ENCODE measurements at regions not wholly inside any gene's neighbourhood (a gene's known extent, or its start where the extent isn't known, plus 50 kb on each side); places are given as distances from the start of the nearest gene placed in this dataset.
A peak's percentile ranks its signal among the peaks of the same experiment; 100 is the strongest.

DNA sequence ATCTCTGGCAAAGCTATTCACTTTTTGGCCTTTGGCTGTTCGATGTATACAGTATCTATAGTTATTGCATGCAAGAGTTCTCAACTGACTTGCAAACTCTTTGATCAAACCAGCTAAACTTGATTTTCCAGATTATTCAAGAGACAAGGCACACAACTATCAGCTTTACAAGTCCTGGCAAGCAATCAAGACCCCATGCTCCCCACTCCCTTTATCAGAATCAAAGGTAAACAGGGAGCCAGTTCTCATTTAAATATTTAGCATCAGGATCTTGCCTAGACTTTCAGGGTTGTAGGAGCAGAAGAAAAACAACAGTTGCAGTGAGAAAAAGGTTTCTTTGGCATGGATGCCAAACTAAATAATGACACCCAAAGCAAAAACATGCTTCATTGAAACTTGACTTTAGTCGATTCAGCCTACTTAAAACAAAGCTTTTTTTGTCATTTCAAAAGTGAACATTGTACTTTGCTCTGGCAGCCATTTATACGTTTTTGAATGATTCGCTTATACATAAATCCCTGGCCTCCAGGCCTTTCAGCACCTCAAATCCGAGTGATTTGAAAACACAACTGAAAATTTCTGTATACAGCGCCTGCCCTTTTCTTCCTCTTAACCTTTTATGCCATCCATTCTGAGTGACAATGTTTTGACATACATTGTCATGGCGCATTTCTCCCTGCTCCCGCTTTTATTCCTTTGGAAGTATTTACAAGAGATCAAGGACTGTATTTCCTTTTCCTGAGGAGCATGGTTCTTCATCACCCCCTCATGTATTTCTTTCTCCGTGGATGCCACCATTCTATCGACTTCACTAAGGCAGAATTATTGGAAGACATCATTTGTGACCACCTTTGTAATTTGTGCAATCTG lies 340.8 kb downstream of the KLF5 start:
- DNase-seq (ENCODE audit: low read depth), result no peak

DNA sequence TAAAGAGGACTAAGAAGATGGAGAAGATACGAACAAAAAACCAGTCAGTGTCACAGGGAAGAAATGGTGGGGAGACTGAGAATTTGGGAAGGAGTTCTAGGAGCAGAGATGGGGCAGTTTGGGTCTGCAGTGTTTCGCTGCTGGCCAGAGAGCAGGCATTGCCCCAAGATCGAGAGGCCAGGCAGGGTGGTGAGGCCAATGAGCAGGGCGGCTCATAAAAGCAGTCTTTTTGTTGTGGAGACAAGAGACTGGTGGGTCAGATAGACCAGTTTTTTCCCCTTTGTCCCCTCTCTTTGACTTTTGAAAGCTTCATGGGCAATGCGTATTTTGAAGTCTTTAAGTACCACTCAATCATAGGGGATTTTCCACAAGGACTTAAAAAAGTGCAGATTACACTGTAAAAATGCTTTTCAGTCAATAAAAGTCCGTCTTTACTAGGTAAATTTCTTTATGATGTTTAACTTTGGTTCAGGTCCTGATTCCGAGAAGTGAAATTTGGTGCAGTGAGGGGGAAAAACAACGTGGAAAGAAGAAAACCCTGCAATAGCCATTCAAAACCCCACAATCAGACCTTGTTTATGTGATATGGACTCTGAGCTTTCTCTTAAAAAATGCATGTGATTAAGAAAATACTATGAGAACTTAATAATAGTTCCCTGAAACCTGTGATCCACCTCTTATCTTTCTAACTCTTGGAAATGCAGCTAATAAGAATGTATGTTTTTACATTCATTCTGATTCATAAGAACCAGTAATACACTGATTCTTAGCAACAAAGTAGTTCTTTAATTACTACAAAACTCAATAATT lies 338.9 kb downstream of the KLF5 start:
- DNase-seq (ENCODE audit: low read depth), result no peak

DNA sequence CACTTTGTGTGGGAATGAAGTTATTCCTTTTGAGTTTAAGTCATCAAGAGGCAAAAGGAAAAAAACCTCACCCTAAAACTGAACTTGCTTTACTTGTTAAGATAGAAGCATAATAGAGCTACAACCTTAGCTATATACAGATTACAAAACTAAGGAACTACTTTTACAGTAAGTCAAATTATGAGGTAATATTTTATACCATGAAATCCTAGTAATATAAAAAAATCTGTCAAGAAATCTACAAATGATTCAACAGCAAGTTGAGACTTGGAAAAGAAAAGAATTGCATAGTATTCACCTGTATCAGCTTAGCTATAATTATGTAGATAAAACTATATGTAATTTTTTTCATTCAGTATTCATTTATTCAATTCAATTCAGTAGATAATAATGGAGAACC lies 335.3 kb downstream of the KLF5 start:
- DNase-seq (ENCODE audit: low read depth), result no peak

DNA sequence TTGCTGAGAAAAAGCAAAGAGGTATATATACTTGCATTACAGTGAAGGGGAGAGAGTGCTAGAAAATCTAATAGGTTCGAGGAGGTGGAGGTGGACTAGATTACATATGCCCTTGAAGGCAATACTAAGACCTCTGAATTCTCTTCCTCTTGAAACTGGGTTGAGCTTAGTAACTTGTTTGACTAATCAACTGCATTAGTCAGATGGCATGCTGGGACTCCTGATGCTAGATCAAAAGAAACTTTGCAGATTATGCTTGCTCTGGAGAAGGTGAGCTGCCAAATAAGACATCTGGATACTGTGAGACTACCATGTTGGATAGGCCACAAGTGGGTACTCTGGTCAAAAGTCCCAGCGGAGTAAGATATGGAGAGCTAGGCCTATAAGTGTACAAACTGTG lies 331.3 kb downstream of the KLF5 start:
- DNase-seq (ENCODE audit: low read depth), result no peak

DNA sequence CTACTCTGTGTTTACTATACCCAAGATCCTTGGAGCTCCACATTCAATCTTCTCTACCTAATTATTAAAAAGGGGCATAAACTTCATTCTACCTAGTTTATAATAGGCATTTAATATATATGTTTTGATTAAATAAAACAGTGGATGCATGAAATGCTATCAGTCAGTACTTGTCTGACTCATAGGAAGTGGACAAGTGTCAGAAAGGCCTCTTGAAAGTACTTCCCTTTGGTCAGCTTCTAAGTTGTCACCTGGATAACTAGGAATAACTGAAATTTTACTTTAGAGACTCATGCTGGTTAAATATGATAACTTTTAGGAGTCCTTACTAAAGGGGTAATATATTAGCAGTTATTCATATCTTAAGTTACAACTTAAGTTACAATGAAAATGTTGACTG lies 329.8 kb downstream of the KLF5 start:
- no peak for DNase-seq (ENCODE audit: low read depth)

DNA sequence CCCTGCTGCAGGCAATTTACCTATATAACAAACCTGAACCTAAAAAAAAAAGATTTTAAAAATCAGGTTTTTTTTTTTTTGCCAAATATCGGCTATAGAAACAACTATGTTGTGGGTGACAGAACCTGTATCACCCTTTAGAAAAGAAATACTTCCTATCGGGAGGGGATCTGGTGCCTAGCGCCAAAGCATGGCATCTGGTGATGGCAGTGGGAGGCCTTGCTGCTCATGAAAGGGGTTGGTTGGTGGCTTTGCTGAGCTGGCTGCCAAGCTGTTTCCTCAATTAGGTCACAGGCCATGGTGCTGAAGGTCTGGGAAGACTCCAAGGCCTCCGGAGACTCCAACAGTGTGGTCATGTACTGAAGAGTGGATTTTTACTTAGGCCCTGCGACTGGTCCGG lies 328.5 kb downstream of the KLF5 start:
- DNase-seq (ENCODE audit: low read depth), result no peak

DNA sequence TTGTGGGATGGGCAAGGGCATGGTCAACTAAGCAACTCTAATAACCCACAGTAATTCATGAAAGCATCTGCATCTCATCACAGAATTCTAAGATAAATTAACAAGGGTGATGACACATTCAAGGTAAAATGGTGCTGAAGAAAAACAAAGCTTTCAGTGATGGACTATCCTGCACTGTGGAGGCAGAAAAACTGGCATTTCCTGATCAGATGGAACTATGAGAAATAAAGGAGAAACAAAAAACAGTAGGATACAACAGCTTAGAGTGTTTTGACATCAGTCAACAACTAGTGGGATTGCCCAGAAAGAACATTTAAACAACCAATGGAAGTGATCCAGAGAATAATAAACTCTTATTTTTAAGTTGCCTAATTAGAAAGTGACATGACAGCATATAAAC lies 327.0 kb downstream of the KLF5 start:
- DNase-seq (ENCODE audit: low read depth), result no peak

DNA sequence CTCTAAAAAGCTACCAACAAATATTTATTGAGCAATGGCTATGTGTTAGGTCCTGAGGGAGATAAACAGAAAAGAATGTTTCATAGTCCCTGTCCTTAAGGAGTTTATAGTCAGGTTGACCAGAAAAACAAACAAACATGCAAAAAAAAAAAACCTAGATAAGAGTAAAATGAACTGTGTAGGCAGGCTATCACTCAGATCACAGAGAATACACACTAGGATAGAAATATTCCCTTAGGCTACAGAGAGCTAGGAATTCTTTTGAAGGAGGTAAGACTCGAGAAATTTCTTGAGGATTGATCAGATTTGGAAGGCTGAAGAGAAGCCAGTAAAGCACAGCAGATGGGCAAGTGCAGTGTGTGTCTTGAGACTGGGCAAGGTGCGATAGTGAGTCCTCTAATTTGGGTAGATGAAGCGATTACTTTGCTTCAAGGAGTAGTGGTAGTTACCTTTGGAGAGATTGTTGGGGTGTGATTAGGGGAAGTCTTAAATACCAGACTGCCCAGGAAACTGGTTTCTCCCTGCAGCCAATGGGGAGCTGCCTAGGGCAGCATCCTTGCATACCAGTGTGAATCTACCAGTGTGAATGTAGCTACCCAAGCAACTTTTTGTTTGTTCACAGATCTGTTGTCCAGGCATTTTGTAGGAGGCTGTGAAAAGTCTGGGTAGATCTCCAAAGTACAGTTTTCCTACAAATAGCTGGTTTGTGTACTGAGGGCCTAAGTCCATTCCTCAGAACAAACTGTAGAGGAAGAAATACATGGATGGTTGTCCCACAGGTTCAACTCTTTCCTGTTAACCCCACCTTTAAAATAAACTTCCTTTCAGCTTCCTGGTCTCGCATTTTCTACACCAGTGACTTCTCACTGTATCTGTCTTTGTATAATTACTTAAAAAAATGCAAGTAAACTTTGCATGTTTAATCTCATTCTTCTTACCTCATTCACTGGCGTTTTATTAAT lies 314.1 kb downstream of the KLF5 start:
- no peak for DNase-seq (ENCODE audit: low read depth)

DNA sequence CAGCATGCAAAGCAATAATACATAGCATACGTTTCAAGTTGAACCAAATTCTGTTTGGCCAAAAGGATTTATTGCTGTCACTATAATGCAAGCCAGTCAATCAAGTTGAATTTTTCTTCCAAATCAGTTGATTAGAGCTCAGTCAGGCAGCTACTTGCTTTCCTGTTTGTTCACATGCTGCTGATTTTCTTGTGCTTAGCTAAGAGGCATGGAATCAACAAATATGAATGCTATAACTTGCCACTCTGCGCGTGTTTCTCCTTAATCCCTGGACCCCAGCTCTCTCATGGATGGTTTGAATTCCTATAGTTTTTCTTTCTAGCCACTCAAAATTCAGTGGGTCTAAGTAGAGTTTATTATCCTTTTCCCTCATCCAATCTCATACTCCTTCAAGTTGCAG lies 311.3 kb downstream of the KLF5 start:
- no peak for DNase-seq (ENCODE audit: low read depth)

DNA sequence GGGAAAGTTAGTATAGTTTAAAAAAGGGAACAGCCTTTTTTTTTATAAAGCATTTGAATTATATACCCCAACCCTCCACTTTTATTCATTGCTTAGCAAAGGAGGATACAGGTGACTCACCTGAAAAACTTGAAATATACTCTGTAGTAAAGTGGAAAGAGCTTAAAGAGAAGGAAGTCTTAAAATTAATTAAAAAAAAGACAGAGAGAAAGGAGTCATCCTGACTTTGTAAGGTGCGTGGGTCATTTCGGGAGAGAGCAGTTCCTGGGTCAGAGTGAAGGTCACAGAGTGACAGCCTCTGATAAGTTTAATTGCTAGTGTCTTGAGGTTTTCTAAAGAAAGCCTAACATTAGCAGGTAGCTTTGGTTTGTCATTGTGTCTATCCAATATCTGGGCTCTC lies 310.3 kb downstream of the KLF5 start:
- no peak for DNase-seq (ENCODE audit: low read depth)

DNA sequence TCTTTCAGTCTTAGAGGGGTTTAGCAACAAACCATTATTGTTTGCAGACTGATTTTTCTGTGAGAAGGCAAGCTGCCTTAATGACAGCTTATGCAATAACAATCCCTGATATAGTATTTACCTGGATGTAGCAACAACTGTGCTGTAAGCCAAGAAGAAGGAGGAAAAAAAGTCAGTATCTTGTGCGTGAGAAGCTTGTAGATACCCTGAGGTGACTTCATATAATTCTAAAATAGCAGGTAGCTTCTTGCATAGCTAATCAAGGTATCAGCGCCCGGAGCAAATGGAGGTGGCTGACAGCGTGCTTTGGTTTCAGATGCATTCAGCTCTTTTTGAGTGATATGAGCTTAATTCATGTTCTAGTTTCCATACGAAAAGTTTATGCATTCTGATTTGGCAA lies 309.8 kb downstream of the KLF5 start:
- DNase-seq (ENCODE audit: low read depth), result no peak

DNA sequence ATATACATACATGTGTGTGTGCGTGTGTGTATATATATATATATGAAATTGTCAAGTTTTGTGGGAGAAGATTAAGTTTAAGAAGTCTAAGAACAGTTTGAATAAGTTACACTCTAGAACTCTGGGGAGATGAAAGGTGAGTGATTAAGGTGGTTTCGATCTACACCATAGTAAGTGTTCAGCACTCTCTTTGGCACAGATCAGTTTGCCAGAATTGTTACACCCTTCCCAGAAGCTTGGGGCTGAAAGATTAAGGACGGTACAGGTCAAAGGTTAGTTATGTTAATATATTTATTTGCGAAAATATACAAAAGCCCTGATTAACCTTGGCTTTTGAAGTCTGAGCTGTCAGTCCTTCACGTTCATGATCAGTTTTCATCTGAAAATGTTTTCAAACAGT lies 309.1 kb downstream of the KLF5 start:
- no peak for DNase-seq (ENCODE audit: low read depth)

DNA sequence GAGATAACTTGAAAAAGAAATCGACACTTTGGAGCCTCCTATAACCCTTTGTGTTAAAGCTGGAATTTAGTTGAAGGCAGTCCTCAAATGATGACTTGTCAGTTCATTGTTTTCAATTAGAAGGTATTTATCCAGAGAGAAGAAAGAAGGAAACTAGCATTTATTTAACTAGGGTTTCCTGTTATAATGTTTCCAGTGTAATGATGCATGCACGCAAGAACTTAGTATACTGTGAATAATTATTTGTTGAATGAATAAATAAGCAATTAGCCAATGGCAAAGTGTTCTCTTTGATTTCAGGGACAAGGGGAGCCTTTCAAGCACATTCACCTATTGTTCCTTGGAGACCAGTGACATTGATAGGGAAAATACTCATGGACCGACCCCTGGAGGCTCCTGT lies 307.4 kb downstream of the KLF5 start:
- DNase-seq (ENCODE audit: low read depth), result no peak

DNA sequence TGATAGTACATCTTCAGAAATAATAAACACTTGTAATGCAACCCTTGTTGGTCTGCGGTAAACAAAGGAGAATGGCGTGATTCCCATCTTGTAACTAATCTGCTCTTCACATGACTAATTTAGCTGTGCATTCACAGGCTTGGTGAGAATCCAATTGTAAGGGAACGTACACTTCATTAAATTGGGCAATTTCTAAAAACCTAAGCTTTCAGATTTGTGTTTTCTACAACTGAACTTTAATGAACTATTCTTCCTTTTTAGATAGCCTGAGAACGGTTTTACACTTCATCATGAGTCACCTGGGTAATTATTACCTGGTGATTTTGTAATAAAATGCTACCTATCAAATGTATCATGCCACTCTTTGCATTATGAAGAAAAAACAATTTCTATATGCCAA lies 306.9 kb downstream of the KLF5 start:
- DNase-seq (ENCODE audit: low read depth), result no peak

DNA sequence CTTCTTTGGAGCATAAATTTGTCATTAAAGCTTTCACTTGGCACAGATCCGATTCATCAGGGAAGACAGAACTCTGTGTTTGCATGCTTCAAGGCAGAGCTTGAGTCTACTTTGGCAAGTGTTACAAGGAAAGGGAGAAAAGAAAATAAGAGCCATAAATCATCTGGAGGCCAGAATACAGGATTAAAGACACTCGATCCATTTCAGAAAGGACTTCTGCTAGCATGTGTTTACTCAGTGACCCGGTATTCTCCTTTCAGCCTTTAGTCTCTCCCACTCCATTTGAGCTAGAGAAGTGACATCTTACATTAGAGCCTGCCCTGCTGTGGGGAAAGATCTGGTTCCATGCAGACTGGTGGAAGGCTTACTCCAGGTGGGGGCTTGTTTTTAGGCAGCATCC lies 306.4 kb downstream of the KLF5 start:
- no peak for DNase-seq (ENCODE audit: low read depth)

DNA sequence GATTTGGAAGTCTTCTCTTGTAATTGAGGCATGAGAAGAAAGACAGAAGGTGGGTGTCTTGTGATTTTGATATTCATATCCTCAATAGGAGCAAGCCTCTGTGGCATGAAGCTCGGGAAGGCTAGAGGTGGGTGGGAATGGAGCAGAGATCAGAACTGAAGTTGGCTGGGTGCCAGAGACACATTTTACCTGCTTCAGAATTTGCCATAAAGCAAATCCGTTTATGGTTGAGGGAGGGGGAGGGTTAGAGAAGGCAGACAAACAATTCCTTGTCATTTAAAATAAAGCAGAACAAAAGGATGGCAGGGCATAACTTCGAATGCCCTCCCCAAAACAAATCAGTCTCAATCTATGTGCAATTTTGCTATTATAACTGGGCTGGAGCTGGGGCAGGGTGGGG lies 305.9 kb downstream of the KLF5 start:
- no peak for DNase-seq (ENCODE audit: low read depth)

DNA sequence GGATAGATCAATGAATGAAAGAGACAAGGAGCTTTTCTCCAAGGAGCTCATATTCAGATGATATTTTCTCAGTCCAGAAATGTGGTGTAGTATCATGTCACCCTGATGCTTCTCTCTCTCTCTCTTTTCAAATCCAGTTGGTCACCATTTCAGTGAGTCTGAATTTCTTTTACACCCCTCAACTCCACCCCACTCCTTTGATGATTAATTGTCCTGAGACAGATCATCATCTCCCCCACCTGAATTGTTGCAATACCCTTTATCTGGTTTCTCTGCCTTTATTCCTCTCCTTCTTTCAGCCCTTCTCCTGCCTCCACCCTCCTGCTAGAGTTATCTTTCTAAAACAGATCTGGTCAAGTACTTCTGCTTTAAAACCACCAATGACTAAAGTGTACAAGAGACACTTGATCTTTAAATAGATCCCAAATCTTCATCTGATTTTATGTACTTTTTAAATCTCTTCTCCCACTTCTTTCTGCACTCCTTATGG lies 299.8 kb downstream of the KLF5 start:
- no peak for DNase-seq (ENCODE audit: low read depth)

DNA sequence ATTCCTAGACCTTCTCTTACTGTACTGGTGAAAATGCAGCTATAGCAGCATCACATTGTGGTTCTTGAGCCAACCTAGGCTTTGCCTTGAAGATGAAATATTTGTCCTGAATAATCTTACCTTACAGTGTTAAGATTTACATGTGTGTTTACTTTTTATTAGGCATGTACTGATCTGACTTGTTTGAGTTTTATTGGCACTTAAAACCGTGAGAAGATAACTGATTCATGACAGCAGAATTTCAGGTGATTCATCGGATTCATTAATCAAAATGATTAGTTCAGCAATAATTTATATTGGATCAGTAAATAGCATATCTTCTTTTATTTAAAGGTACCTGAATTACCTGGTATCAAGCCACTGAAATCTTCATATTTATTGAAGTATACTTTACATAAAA lies 296.3 kb downstream of the KLF5 start:
- no peak for DNase-seq (ENCODE audit: low read depth)

DNA sequence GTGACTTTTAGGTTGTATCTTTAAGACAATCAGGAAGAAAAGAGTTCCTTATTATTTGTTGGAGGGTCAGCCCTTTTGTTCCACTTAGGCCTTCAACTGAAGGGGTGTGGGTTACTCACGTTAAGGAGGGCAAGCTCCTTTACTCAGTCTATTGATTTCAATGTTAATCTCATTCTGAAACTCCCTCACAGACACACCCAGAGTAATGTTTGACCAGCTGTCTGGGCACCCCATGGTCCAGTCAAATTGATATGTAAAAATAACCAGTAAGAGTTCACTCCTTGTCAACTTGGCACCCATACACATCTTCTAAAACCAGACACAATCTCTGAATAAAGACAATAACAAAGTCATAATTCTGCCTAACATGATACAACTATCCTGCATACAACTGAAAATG lies 292.9 kb downstream of the KLF5 start:
- no peak for DNase-seq (ENCODE audit: low read depth)

DNA sequence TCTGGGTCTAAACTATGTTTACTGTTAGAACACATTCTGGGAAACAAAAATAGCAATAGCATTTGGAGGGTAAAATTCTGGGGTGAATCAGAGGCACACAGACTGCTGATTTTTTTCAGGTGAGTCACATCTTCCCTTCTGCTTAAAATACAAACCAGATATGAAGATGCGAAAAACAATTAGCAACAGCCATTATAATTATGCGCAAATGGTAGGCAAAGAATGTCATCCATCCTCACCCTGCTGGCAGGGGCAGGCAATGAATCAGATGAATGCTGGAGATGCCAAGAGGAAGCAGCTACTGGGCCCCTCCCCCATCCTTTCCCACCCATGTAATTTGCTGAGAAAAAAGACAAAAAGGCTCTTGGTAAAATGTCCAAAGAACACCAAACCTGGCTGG lies 282.9 kb downstream of the KLF5 start:
- peak; percentile 90 for DNase-seq (ENCODE audit: low read depth)

DNA sequence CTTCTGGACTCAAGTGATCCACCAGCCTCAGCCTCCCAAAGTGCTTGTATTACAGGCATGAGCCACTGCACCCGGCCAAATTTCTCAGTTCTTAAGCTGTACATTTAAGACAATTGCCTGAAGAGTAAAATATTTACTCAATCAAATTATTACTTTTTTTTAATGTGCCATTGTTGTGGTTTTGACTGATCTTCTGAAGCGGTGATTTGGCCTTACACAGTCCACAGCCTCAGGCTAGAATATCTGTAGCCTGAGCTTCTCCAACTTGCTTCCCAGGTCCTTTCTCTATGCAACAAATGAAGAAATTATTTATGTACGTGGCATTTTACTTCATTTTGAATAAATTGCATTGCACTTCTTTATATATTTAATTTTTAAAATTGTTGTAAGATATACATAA lies 281.3 kb downstream of the KLF5 start:
- peak; percentile 4 for DNase-seq (ENCODE audit: low read depth)

DNA sequence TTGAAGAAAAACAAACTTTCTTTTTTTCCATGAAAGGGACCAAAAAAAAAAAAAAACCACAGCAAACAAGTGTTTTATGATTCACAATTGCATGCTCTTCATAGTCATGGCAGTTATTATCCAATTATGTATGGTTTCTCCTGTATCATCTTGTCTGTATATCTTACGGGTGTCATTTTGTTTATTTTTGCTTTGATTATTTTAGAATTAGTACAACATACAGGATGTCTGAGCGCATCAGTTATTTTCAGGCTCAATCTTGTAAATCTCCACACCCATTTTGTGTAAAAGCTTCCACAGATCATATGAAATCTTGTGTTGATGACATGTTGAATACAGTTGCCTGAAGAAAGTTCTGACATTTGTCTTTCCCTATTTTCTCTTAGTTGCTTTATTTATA lies 280.3 kb downstream of the KLF5 start:
- peak; percentile 31 for DNase-seq (ENCODE audit: low read depth)
